HEK293T (cell line): ENCODE measurements at regions not wholly inside any gene's neighbourhood (a gene's known extent, or its start where the extent isn't known, plus 50 kb on each side); places are given as distances from the start of the nearest gene placed in this dataset.

Source experiments
- CTCF ChIA-PET: fragments of 350-600 bp; formaldehyde crosslinking; extraction: SDS; loops from one replicate; lab custom pipeline; 2021; ENCODE audit warnings: antibody characterized with exemption, inconsistent platforms; lab: Yijun Ruan, JAX
- POLR2A ChIA-PET: fragments of 350-600 bp; formaldehyde crosslinking; extraction: SDS; loops from one replicate; lab custom pipeline; 2020; ENCODE audit warnings: antibody characterized with exemption, inconsistent platforms; lab: Yijun Ruan, JAX
- DNase-seq: peaks from one replicate; pipeline ENCODE4 v3.0.0; 2012; ENCODE audit warnings: mixed read lengths; ENCODE audit errors: extremely low spot score
- ARNT ChIP-seq: fragments of 450-650 bp; IDR thresholded peaks from 2 replicates; pipeline ENCODE4 v1.6.1; 2017; ENCODE audit warnings: mild to moderate bottlenecking
- BHLHE40 ChIP-seq: fragments of 450-650 bp; IDR thresholded peaks from 2 replicates; pipeline ENCODE4 v1.6.1; 2016; ENCODE audit warnings: mild to moderate bottlenecking, moderate library complexity, borderline replicate concordance
- CTBP1 ChIP-seq: fragments of 450-650 bp; IDR thresholded peaks from 2 replicates; pipeline ENCODE4 v1.6.1; 2016; ENCODE audit warnings: borderline replicate concordance
- ELF4 ChIP-seq: fragments of 450-650 bp; IDR thresholded peaks from 2 replicates; pipeline ENCODE4 v1.6.1; 2017; ENCODE audit warnings: antibody characterized with exemption
- FOXA1 ChIP-seq: fragments of 450-650 bp; IDR thresholded peaks from 2 replicates; pipeline ENCODE4 v1.6.1; 2016; ENCODE audit warnings: mild to moderate bottlenecking
- FOXK2 ChIP-seq: fragments of 450-650 bp; IDR thresholded peaks from 2 replicates; pipeline ENCODE4 v1.6.1; 2016; ENCODE audit warnings: mild to moderate bottlenecking
- FOXM1 ChIP-seq: fragments of 450-650 bp; IDR thresholded peaks from 2 replicates; pipeline ENCODE4 v1.6.1; 2017; ENCODE audit warnings: mild to moderate bottlenecking, borderline replicate concordance
- HDGF ChIP-seq: fragments of 450-650 bp; IDR thresholded peaks from 2 replicates; pipeline ENCODE4 v1.6.1; 2017; ENCODE audit warnings: antibody characterized with exemption, borderline replicate concordance
- L3MBTL2 ChIP-seq: fragments of 450-650 bp; conservative IDR thresholded peaks from 2 replicates; pipeline ENCODE4 v1.6.1; 2016; ENCODE audit warnings: mild to moderate bottlenecking
- LEF1 ChIP-seq: fragments of 450-650 bp; IDR thresholded peaks from 2 replicates; pipeline ENCODE4 v1.6.1; 2017; ENCODE audit warnings: mild to moderate bottlenecking, borderline replicate concordance
- NFRKB ChIP-seq: fragments of 450-650 bp; IDR thresholded peaks from 2 replicates; pipeline ENCODE4 v1.6.1; 2016; ENCODE audit warnings: mild to moderate bottlenecking, moderate library complexity
- PKNOX1 ChIP-seq: fragments of 450-650 bp; IDR thresholded peaks from 2 replicates; pipeline ENCODE4 v1.6.1; 2016
- SP1 ChIP-seq: fragments of 450-650 bp; IDR thresholded peaks from 2 replicates; pipeline ENCODE4 v1.6.1; 2017
- SUZ12 ChIP-seq: fragments of 450-650 bp; IDR thresholded peaks from 2 replicates; pipeline ENCODE4 v1.6.1; 2016; ENCODE audit warnings: mild to moderate bottlenecking
- TARDBP ChIP-seq: fragments of 450-650 bp; IDR thresholded peaks from 2 replicates; pipeline ENCODE4 v1.6.1; 2016
- ZNF384 ChIP-seq: fragments of 450-650 bp; IDR thresholded peaks from 2 replicates; pipeline ENCODE4 v1.6.1; 2016

- POLR2A ChIA-PET, result no interaction called here
- no peak for TF ChIP-seq NFRKB
- no peak for TF ChIP-seq HDGF
- TF ChIP-seq ZNF384, result no peak
- TF ChIP-seq L3MBTL2, result no peak
- no peak for TF ChIP-seq PKNOX1
- no peak for TF ChIP-seq FOXA1
- TF ChIP-seq TARDBP, result no peak
- no peak for TF ChIP-seq LEF1
- no peak for TF ChIP-seq CTBP1
- no peak for TF ChIP-seq FOXM1
- TF ChIP-seq SUZ12, result no peak
- TF ChIP-seq ELF4, result no peak
- no peak for TF ChIP-seq ARNT
- TF ChIP-seq BHLHE40, result no peak
- no peak for DNase-seq
- CTCF ChIA-PET, result no interaction called here
Measured at GRCh38 chr19:30095171-30095570, 153.1 kb downstream of the URI1 start.

GRCh38 chr19:30096596-30097370, 154.7 kb downstream of the URI1 start:
- ChIA-PET POLR2A (no interaction called here), CTCF (no interaction called here)
- TF ChIP-seq NFRKB (no peak), BHLHE40 (no peak), FOXM1 (no peak)
- no peak for DNase-seq

GRCh38 chr19:30097746-30098280, 155.8 kb downstream of the URI1 start:
- DNase-seq, result no peak
- ChIA-PET POLR2A (no interaction called here), CTCF (no interaction called here)
- TF ChIP-seq NFRKB (no peak), ZNF384 (no peak), FOXA1 (no peak), HDGF (no peak), CTBP1 (no peak), ARNT (no peak), FOXM1 (no peak), PKNOX1 (no peak), SUZ12 (no peak), BHLHE40 (no peak)

- DNase-seq, result no peak
- no peak for TF ChIP-seq SP1
- TF ChIP-seq TARDBP, result no peak
- no peak for TF ChIP-seq L3MBTL2
- no peak for TF ChIP-seq SUZ12
- no peak for TF ChIP-seq FOXM1
- no peak for TF ChIP-seq ARNT
- TF ChIP-seq FOXA1, result no peak
- no peak for TF ChIP-seq HDGF
- no peak for TF ChIP-seq ELF4
- TF ChIP-seq CTBP1, result no peak
- no peak for TF ChIP-seq LEF1
- TF ChIP-seq FOXK2, result no peak
- ChIA-PET CTCF (no interaction called here), POLR2A (no interaction called here)
Measured at GRCh38 chr19:30102239-30102638, 160.2 kb downstream of the URI1 start.

GRCh38 chr19:30102666-30103065, 160.6 kb downstream of the URI1 start:
- POLR2A ChIA-PET, result no interaction called here
- TF ChIP-seq ELF4, result no peak
- no peak for TF ChIP-seq LEF1
- no peak for TF ChIP-seq ZNF384
- TF ChIP-seq TARDBP, result no peak
- no peak for TF ChIP-seq HDGF
- TF ChIP-seq PKNOX1, result no peak
- TF ChIP-seq FOXK2, result no peak
- no peak for TF ChIP-seq FOXA1
- no peak for TF ChIP-seq BHLHE40
- no peak for TF ChIP-seq SUZ12
- TF ChIP-seq SP1, result no peak
- TF ChIP-seq NFRKB, result no peak
- TF ChIP-seq L3MBTL2, result no peak
- no peak for TF ChIP-seq ARNT
- CTCF ChIA-PET, result no interaction called here
- DNase-seq, result no peak

- TF ChIP-seq NFRKB, result no peak
- no peak for TF ChIP-seq LEF1
- TF ChIP-seq PKNOX1, result no peak
- TF ChIP-seq HDGF, result no peak
- no peak for TF ChIP-seq BHLHE40
- no peak for TF ChIP-seq FOXK2
- TF ChIP-seq SP1, result no peak
- TF ChIP-seq SUZ12, result no peak
- TF ChIP-seq ELF4, result no peak
- TF ChIP-seq FOXA1, result no peak
- TF ChIP-seq ARNT, result no peak
- no peak for TF ChIP-seq FOXM1
- no peak for TF ChIP-seq L3MBTL2
- TF ChIP-seq CTBP1, result no peak
- TF ChIP-seq ZNF384, result no peak
- no peak for TF ChIP-seq TARDBP
- no peak for DNase-seq
- ChIA-PET POLR2A (no interaction called here), CTCF (no interaction called here)
Measured at GRCh38 chr19:30103981-30104380, 161.9 kb downstream of the URI1 start.
